ENCODE measurements at regions not wholly inside any gene's neighbourhood (a gene's known extent, or its start where the extent isn't known, plus 50 kb on each side); places are given as distances from the start of the nearest gene placed in this dataset.

GRCh38 chr12:11565752-11566151 is 83.7 kb upstream of the ETV6 start:
- Histone ChIP-seq H3K9me2 (ENCODE audit: insufficient read depth, low read length) (no peaks in the 10 kb centered on the region), H3K79me2 (replicated peaks; ENCODE audit: insufficient read depth, low read length) (no peaks in the 10 kb centered on the region), H3K9ac (ENCODE audit: low read length) (no peak overlapping the region), H3K4me2 (ENCODE audit: low read length) (no peak overlapping the region), H4K20me1 (ENCODE audit: insufficient read depth) (no peaks in the 10 kb centered on the region), H3K27me3 (ENCODE audit: insufficient read depth, low read depth, low read length) (no peaks in the 10 kb centered on the region), H3K27ac (ENCODE audit: low read length) (no peak overlapping the region), H3K36me3 (ENCODE audit: insufficient read depth, low read length) (no peaks in the 10 kb centered on the region), H3K4me3 (ENCODE audit: low read length) (no peak overlapping the region), H2AFZ (ENCODE audit: low read depth, low read length) (no peak overlapping the region), H3F3A (ENCODE audit: insufficient read depth, low read length, poor library complexity, severe bottlenecking) (no peaks in the 10 kb centered on the region), H3K9me3 (ENCODE audit: low read length) (no peaks in the 10 kb centered on the region)
- TF ChIP-seq REST (IDR thresholded peaks at IDR 0.05; ENCODE audit: borderline replicate concordance) (no peak), MXI1 (conservative IDR thresholded peaks at IDR 0.05; ENCODE audit: poor library complexity, severe bottlenecking) (no peak), POLR2AphosphoS5 (IDR thresholded peaks at IDR 0.05) (no peak), CTCF (IDR thresholded peaks at IDR 0.05; ENCODE audit: poor library complexity, severe bottlenecking) (no peak), EZH2 (IDR thresholded peaks at IDR 0.05; ENCODE audit: borderline replicate concordance, insufficient read depth, low read length, poor library complexity, severe bottlenecking) (no peak), RAD21 (conservative IDR thresholded peaks at IDR 0.05) (no peak), SMC3 (conservative IDR thresholded peaks at IDR 0.05; ENCODE audit: poor library complexity) (no peak), EP300 (conservative IDR thresholded peaks at IDR 0.05; ENCODE audit: poor library complexity, severe bottlenecking) (no peak), TAF1 (IDR thresholded peaks at IDR 0.05; ENCODE audit: low read depth) (no peak)

GRCh38 chr12:11568155-11568761 is 81.2 kb upstream of the ETV6 start:
- H3K4me3 ChIP-seq (ENCODE audit: low read length), result no peak overlapping the region
- no peaks in the 10 kb centered on the region for H3K36me3 ChIP-seq (ENCODE audit: insufficient read depth, low read length)
- H3K79me2 ChIP-seq (replicated peaks; ENCODE audit: insufficient read depth, low read length), result no peaks in the 10 kb centered on the region
- no peak overlapping the region for H3K27ac ChIP-seq (ENCODE audit: low read length)
- no peaks in the 10 kb centered on the region for H3K9me2 ChIP-seq (ENCODE audit: insufficient read depth, low read length)
- TF ChIP-seq CTCF (IDR thresholded peaks at IDR 0.05; ENCODE audit: poor library complexity, severe bottlenecking) (no peak), TAF1 (IDR thresholded peaks at IDR 0.05; ENCODE audit: low read depth) (no peak), POLR2AphosphoS5 (IDR thresholded peaks at IDR 0.05) (no peak)
- no peak overlapping the region for H2AFZ ChIP-seq (ENCODE audit: low read depth, low read length)
- no peaks in the 10 kb centered on the region for H3K27me3 ChIP-seq (ENCODE audit: insufficient read depth, low read depth, low read length)
- no peaks in the 10 kb centered on the region for H4K20me1 ChIP-seq (ENCODE audit: insufficient read depth)
- no peaks in the 10 kb centered on the region for H3K9me3 ChIP-seq (ENCODE audit: low read length)
- H3F3A ChIP-seq (ENCODE audit: insufficient read depth, low read length, poor library complexity, severe bottlenecking), result no peaks in the 10 kb centered on the region
- H3K9ac ChIP-seq (ENCODE audit: low read length), result no peak overlapping the region
- H3K4me2 ChIP-seq (ENCODE audit: low read length), result no peak overlapping the region
